NCI-H128 (cell line): ENCODE measurements at regions not wholly inside any gene's neighbourhood (a gene's known extent, or its start where the extent isn't known, plus 50 kb on each side); places are given as distances from the start of the nearest gene placed in this dataset.
"Not testable (repeated sequence)": the region's sequence is repeated elsewhere in the genome, so short reads cannot be mapped to it uniquely, and the experiment has no call there.

Experiments
- DNase-seq: peaks from one replicate; lab custom pipeline; 2025; ENCODE audit not compliant: unreplicated experiment; lab: John Stamatoyannopoulos, UW

- no peak for DNase-seq
Measured at GRCh38 chr5:124153588-124153987, 592.9 kb downstream of the ZNF608 start.

GRCh38 chr5:124148574-124148973, 597.9 kb downstream of the ZNF608 start:
- DNase-seq: no peak

GRCh38 chr5:124140060-124140459, 606.4 kb downstream of the ZNF608 start:
- DNase-seq: no peak

- DNase-seq: no peak
Measured at GRCh38 chr5:124139477-124139876, 607.0 kb downstream of the ZNF608 start.

GRCh38 chr5:124136609-124137008, 609.8 kb downstream of the ZNF608 start:
- DNase-seq: no peak

- DNase-seq: no peak
Measured at GRCh38 chr5:124134941-124135340, 611.5 kb downstream of the ZNF608 start.

- DNase-seq: no peak
Measured at GRCh38 chr5:124133406-124133805, 613.0 kb downstream of the ZNF608 start.

GRCh38 chr5:124132843-124133242, 613.6 kb downstream of the ZNF608 start:
- no peak for DNase-seq

- DNase-seq: no peak
Measured at GRCh38 chr5:124131466-124131865, 615.0 kb downstream of the ZNF608 start.

- DNase-seq: no peak
Measured at GRCh38 chr5:124130816-124131215, 615.6 kb downstream of the ZNF608 start.

- no peak for DNase-seq
Measured at GRCh38 chr5:124128867-124129266, 616.9 kb downstream of the CSNK1G3 start.

GRCh38 chr5:124126504-124127217, 614.7 kb downstream of the CSNK1G3 start:
- no peak for DNase-seq

GRCh38 chr5:124124711-124125229, 612.8 kb downstream of the CSNK1G3 start:
- DNase-seq: no peak

GRCh38 chr5:124121198-124121597, 609.2 kb downstream of the CSNK1G3 start:
- DNase-seq: no peak

- no peak for DNase-seq
Measured at GRCh38 chr5:124114911-124115310, 602.9 kb downstream of the CSNK1G3 start.

- no peak for DNase-seq
Measured at GRCh38 chr5:124111886-124112285, 599.9 kb downstream of the CSNK1G3 start.

GRCh38 chr5:124110942-124111341, 599.0 kb downstream of the CSNK1G3 start:
- DNase-seq: no peak

GRCh38 chr5:124105326-124105725, 593.3 kb downstream of the CSNK1G3 start:
- no peak for DNase-seq

- DNase-seq: no peak
Measured at GRCh38 chr5:124104821-124105220, 592.8 kb downstream of the CSNK1G3 start.

- no peak for DNase-seq
Measured at GRCh38 chr5:124104344-124104743, 592.4 kb downstream of the CSNK1G3 start.

- no peak for DNase-seq
Measured at GRCh38 chr5:124103671-124104070, 591.7 kb downstream of the CSNK1G3 start.

- DNase-seq: not testable (repeated sequence)
Measured at GRCh38 chr5:124103056-124103455, 591.1 kb downstream of the CSNK1G3 start.

- DNase-seq: no peak
Measured at GRCh38 chr5:124102486-124102885, 590.5 kb downstream of the CSNK1G3 start.
